ENCODE measurements at regions not wholly inside any gene's neighbourhood (a gene's known extent, or its start where the extent isn't known, plus 50 kb on each side); places are given as distances from the start of the nearest gene placed in this dataset.

GRCh38 chr1:198865319-198865718, 226.5 kb downstream of the PTPRC start:
- no peak for DNase-seq

- DNase-seq, result no peak
Observed at GRCh38 chr1:198867182-198867581, 228.3 kb downstream of the PTPRC start.

- DNase-seq, result no peak
Observed at GRCh38 chr1:198873696-198874230, 234.9 kb downstream of the PTPRC start.

- DNase-seq, result peak; percentile 82
Observed at GRCh38 chr1:198876371-198876871, 237.6 kb downstream of the PTPRC start.

- no peak for DNase-seq
Observed at GRCh38 chr1:198878566-198878965, 239.7 kb downstream of the PTPRC start.

- DNase-seq, result no peak
Observed at GRCh38 chr1:198879711-198880306, 241.0 kb downstream of the PTPRC start.

- no peak for DNase-seq
Observed at GRCh38 chr1:198880397-198880796, 241.6 kb downstream of the PTPRC start.

- no peak for DNase-seq
Observed at GRCh38 chr1:198880818-198881597, 242.2 kb downstream of the PTPRC start.

- no peak for DNase-seq
Observed at GRCh38 chr1:198883184-198883583, 244.3 kb downstream of the PTPRC start.

- no peak for DNase-seq
Observed at GRCh38 chr1:198887866-198888265, 249.0 kb downstream of the PTPRC start.

GRCh38 chr1:198888379-198888943, 249.6 kb downstream of the PTPRC start:
- DNase-seq, result no peak

- DNase-seq, result no peak
Observed at GRCh38 chr1:198889101-198889500, 250.3 kb downstream of the PTPRC start.

GRCh38 chr1:198889749-198890148, 250.9 kb downstream of the PTPRC start:
- DNase-seq, result no peak

- DNase-seq, result no peak
Observed at GRCh38 chr1:198890214-198890930, 251.5 kb downstream of the PTPRC start.

- DNase-seq, result peak; percentile 56
Observed at GRCh38 chr1:198892065-198892464, 253.2 kb downstream of the PTPRC start.

GRCh38 chr1:198893141-198893540, 254.3 kb downstream of the PTPRC start:
- DNase-seq, result no peak

- DNase-seq, result no peak
Observed at GRCh38 chr1:198893763-198894444, 255.1 kb downstream of the PTPRC start.

GRCh38 chr1:198901266-198901665, 262.4 kb downstream of the PTPRC start:
- no peak for DNase-seq

- DNase-seq, result no peak
Observed at GRCh38 chr1:198902655-198903054, 263.8 kb downstream of the PTPRC start.

- peak; percentile 66 for DNase-seq
Observed at GRCh38 chr1:198903203-198903602, 264.4 kb downstream of the PTPRC start.

- DNase-seq, result no peak
Observed at GRCh38 chr1:198903621-198904020, 264.8 kb downstream of the PTPRC start.

- no peak for DNase-seq
Observed at GRCh38 chr1:198904321-198904720, 265.5 kb downstream of the PTPRC start.
